ENCODE measurements at regions not wholly inside any gene's neighbourhood (a gene's known extent, or its start where the extent isn't known, plus 50 kb on each side); places are given as distances from the start of the nearest gene placed in this dataset.
A peak's percentile ranks its signal among the peaks of the same experiment; 100 is the strongest.

- no peaks in the 10 kb centered on the region for H3K36me3 ChIP-seq (ENCODE audit: control insufficient read depth, insufficient read depth, low read length)
- ATAC-seq, result no peak
- intact Hi-C loops (cut with micrococcal nuclease), result loop anchor here (10.0 kb wide), 1 partner anchor 202 kb away; no protein-coding TSS in a partner anchor
- H3K27ac ChIP-seq (ENCODE audit: extremely low read depth, low read depth, low read length), result no peak overlapping the region
- no peaks in the 10 kb centered on the region for H3K4me1 ChIP-seq (replicated peaks in 1 of 2; ENCODE audit: control insufficient read depth in 2 of 2, insufficient read depth in 2 of 2, low read length in 2 of 2)
- no peaks in the 10 kb centered on the region for H3K79me2 ChIP-seq (ENCODE audit: control insufficient read depth, insufficient read depth, low read length)
- H3K9me3 ChIP-seq (replicated peaks; ENCODE audit: control insufficient read depth, insufficient read depth, low read depth, low read length), result no peaks in the 10 kb centered on the region
- H3K9me1 ChIP-seq (ENCODE audit: control insufficient read depth, insufficient read depth, low read length), result no peaks in the 10 kb centered on the region
- no peak for TF ChIP-seq MCM3 (IDR thresholded peaks at IDR 0.05)
- TF ChIP-seq ZNF445 (CRISPR knock-in tag; IDR thresholded peaks at IDR 0.05; ENCODE audit: low read depth), result no peak
- TF ChIP-seq CHD1 (IDR thresholded peaks at IDR 0.05; ENCODE audit: low read length), result no peak
- no peak for TF ChIP-seq ZNF41 (CRISPR knock-in tag; conservative IDR thresholded peaks at IDR 0.05)
- no peak for TF ChIP-seq SMC3 (conservative IDR thresholded peaks at IDR 0.05; ENCODE audit: insufficient read depth, low read depth, low read length)
- TF ChIP-seq HNRNPUL1 (IDR thresholded peaks at IDR 0.05; ENCODE audit: low read length), result no peak
- H3K4me2 ChIP-seq (ENCODE audit: insufficient read depth, low read length), result no peak overlapping the region
- in situ Hi-C loops (cut with MboI), result no loop called here
- ChIA-PET POLR2A (no interaction called here), CTCF (ENCODE audit: low intra/inter-chr PET ratio) (no interaction called here)
- no peak overlapping the region for H3K4me3 ChIP-seq
- H4K20me1 ChIP-seq (replicated peaks; ENCODE audit: control insufficient read depth, insufficient read depth, low read length), result no peaks in the 10 kb centered on the region
- BruUV-seq (replicated peaks), result no TSS peak
- H2AFZ ChIP-seq (ENCODE audit: low read depth, low read length), result no peak overlapping the region
- 3% methylated on average over 8 of the region's 8 CpGs for WGBS (ENCODE audit: insufficient coverage, low coverage, missing lambda C conversion rate)
- peaks cover 0 to 19% of the 10 kb centered on the region in 2 experiments; a peak in 3 of 5 replicates for H3K27me3 ChIP-seq (ENCODE audit: control insufficient read depth in 2 of 2, insufficient read depth in 2 of 2, low read length in 2 of 2)
- DNase-seq (ENCODE audit: extremely low read depth in 1 of 4, low spot score in 3 of 4), result no peak
- H3K9ac ChIP-seq (ENCODE audit: insufficient read depth in 1 of 2, low read depth in 2 of 2, low read length in 2 of 2), result no peak overlapping the region
- FAIRE-seq, result no peak
These were observed 786.6 kb upstream of the RAB6C start for GRCh38 chr2:129192841-129193253.

- WGBS (ENCODE audit: insufficient coverage, low coverage, missing lambda C conversion rate), result 0% methylated on average over 4 of the region's 4 CpGs
- FAIRE-seq, result no peak
- Histone ChIP-seq H4K20me1 (replicated peaks; ENCODE audit: control insufficient read depth, insufficient read depth, low read length) (no peaks in the 10 kb centered on the region), H3K4me2 (ENCODE audit: insufficient read depth, low read length) (no peak overlapping the region), H3K36me3 (ENCODE audit: control insufficient read depth, insufficient read depth, low read length) (no peaks in the 10 kb centered on the region), H3K4me3 (no peak overlapping the region), H3K4me1 (replicated peaks in 1 of 2; ENCODE audit: control insufficient read depth in 2 of 2, insufficient read depth in 2 of 2, low read length in 2 of 2) (no peaks in the 10 kb centered on the region), H3K9ac (ENCODE audit: insufficient read depth in 1 of 2, low read depth in 2 of 2, low read length in 2 of 2) (no peak overlapping the region), H3K79me2 (ENCODE audit: control insufficient read depth, insufficient read depth, low read length) (no peaks in the 10 kb centered on the region), H3K9me3 (replicated peaks; ENCODE audit: control insufficient read depth, insufficient read depth, low read depth, low read length) (no peaks in the 10 kb centered on the region), H3K27ac (ENCODE audit: extremely low read depth, low read depth, low read length) (no peak overlapping the region), H2AFZ (ENCODE audit: low read depth, low read length) (no peak overlapping the region), H3K27me3 (ENCODE audit: control insufficient read depth in 2 of 2, insufficient read depth in 2 of 2, low read length in 2 of 2) (peaks cover 0 to 10% of the 10 kb centered on the region in 2 experiments; a peak in 3 of 5 replicates), H3K9me1 (ENCODE audit: control insufficient read depth, insufficient read depth, low read length) (no peaks in the 10 kb centered on the region)
- peak in 1 of 4 experiments; percentile 8 for DNase-seq (ENCODE audit: extremely low read depth in 1 of 4, low spot score in 3 of 4)
- in situ Hi-C loops (cut with MboI), result no loop called here
- POLR2A ChIA-PET, result no interaction called here
- peak; percentile 57; the same call in 2 of the 3 replicates for ATAC-seq
- intact Hi-C loops (cut with micrococcal nuclease), result loop anchor here (10.0 kb wide), 1 partner anchor 201 kb away; no protein-coding TSS in a partner anchor
- TF ChIP-seq ELF2 (CRISPR knock-in tag; IDR thresholded peaks at IDR 0.05), result no peak
- TF ChIP-seq RAD21 (CRISPR knock-in tag; conservative IDR thresholded peaks at IDR 0.05 in 1 of 2, IDR thresholded peaks at IDR 0.05 in 1 of 2), result peak in 1 of 2 experiments; percentile 12; a peak in 1 of 4 replicates
- no peak for TF ChIP-seq PCBP2 (IDR thresholded peaks at IDR 0.05; ENCODE audit: low read depth, low read length, poor library complexity, severe bottlenecking)
- peak; percentile 27 to 36 (median 30); a peak in 3 of 6 replicates for TF ChIP-seq CTCF (IDR thresholded peaks at IDR 0.05 in 2 of 3, conservative IDR thresholded peaks at IDR 0.05 in 1 of 3; ENCODE audit: insufficient read depth in 2 of 3, low read depth in 1 of 3, low read length in 3 of 3)
- TF ChIP-seq ILK (tag; IDR thresholded peaks at IDR 0.05; ENCODE audit: borderline replicate concordance, low read depth), result no peak
- CTCF ChIA-PET (ENCODE audit: low intra/inter-chr PET ratio), result no interaction called here
- no TSS peak for BruUV-seq (replicated peaks)
These were observed 785.5 kb upstream of the RAB6C start for GRCh38 chr2:129193961-129194360.
